ENCODE measurements at regions not wholly inside any gene's neighbourhood (a gene's known extent, or its start where the extent isn't known, plus 50 kb on each side); places are given as distances from the start of the nearest gene placed in this dataset.

DNA sequence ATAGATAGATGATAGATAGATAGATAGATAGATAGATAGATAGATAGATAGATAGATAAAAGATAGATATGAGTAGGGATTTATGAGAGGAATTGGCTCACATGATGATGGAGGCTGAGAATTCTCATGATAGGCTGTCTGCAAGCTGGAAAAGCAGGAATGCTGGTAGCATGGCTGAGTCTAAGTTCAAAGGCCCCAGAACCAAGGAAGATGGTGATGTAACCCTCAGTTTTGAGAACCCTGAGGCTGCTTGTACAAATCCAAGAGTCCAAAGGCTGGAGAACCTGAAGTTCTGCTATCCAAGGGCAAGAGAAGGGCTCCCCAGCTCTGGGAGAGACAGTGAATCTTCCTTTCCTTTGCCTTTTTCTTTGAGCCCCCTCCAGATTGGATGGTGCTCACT is 210.8 kb downstream of the RFPL4B start:
- Histone ChIP-seq H4K20me1 (no peaks in the 10 kb centered on the region), H3K4me1 (no peaks in the 10 kb centered on the region), H3K9ac (no peak overlapping the region), H3K27me3 (no peaks in the 10 kb centered on the region), H3K27ac (no peak overlapping the region), H3K4me2 (no peak overlapping the region), H3K36me3 (no peaks in the 10 kb centered on the region), H3K9me3 (replicated peaks in 1 of 11) (no peaks in the 10 kb centered on the region), H3K4me3 (no peak overlapping the region)
- no peak for TF ChIP-seq Cebpa-rat (IDR thresholded peaks at IDR 0.05)

- Histone ChIP-seq H3K9ac (no peak overlapping the region), H3K36me3 (no peaks in the 10 kb centered on the region), H4K20me1 (no peaks in the 10 kb centered on the region), H3K4me1 (no peaks in the 10 kb centered on the region), H3K9me3 (replicated peaks in 1 of 11) (no peaks in the 10 kb centered on the region), H3K27ac (no peak overlapping the region), H3K27me3 (no peaks in the 10 kb centered on the region), H3K4me2 (no peak overlapping the region), H3K4me3 (no peak overlapping the region)
- TF ChIP-seq Cebpa-rat (IDR thresholded peaks at IDR 0.05), result no peak
These were observed 213.5 kb downstream of the RFPL4B start for GRCh38 chr6:112560651-112561050.

DNA sequence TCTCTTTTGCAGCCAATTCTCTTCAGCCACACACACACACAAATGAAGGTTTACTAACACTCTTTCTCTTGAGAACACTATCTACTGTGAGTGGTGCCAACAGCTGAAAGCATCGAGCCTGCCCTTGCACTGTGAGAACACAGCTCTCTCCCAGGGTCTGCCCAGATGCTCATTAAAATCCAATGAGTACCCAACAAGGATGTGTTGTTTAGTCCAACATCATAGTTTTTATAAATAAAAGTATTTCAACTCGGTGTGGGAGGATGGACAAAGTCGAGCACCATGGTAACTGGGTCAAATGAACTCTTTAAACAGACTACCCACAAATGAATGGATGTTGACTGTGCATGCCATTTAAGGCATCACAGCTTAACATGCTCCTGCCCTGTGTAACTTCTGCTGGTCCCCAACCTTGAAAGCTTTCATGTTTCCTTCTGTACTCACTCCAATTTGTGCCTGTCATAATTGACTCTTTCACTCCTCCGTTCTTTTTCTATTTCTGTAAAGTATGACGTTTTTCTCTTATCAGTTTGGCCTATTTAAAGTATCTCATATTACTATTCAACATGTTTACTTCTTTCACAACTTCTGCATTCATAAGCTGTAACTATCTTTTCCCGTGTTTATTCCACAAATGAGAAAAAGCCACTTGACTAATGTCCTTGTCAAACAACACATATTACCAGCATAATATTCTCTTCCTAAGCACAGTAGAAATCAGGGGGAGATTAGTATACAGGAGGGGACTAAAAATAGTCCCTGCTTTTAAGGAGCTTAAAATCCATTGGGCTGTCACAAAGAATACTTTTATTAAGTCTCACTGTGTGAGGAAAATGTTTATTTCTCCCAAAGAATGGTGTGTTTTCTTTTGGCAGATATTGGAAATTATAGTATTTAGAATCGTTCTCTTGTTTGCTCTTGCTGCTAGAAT is 215.4 kb downstream of the RFPL4B start:
- H3K4me2 ChIP-seq, result no peak overlapping the region
- H3K4me1 ChIP-seq, result no peaks in the 10 kb centered on the region
- no peak overlapping the region for H3K9ac ChIP-seq
- TF ChIP-seq Cebpa-rat (IDR thresholded peaks at IDR 0.05), result no peak
- no peak overlapping the region for H3K4me3 ChIP-seq
- no peaks in the 10 kb centered on the region for H3K27me3 ChIP-seq
- H3K27ac ChIP-seq, result no peak overlapping the region
- H3K9me3 ChIP-seq (replicated peaks in 1 of 11), result no peaks in the 10 kb centered on the region
- no peaks in the 10 kb centered on the region for H4K20me1 ChIP-seq
- no peaks in the 10 kb centered on the region for H3K36me3 ChIP-seq

DNA sequence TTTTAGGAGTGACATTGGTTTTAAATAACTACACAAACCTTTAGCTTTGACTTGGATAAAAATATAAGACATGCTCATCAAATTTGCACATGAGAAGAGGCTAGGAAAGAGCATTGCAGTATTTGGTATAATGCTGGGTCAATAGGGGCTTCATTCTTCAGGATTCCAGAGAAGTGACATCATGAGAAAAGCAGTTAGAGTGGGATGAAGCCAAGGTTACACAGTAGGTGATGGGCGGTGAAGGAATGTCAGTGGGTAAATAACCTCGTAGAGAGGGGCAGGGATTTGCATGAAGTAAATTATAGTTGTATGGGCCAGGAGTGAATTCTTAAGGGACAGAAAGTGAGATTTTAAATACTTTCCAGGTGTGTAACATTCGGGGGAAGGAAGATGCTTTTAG is 216.2 kb downstream of the RFPL4B start:
- Histone ChIP-seq H3K4me1 (no peaks in the 10 kb centered on the region), H3K4me2 (no peak overlapping the region), H3K27me3 (no peaks in the 10 kb centered on the region), H3K9me3 (replicated peaks in 1 of 11) (no peaks in the 10 kb centered on the region), H3K27ac (no peak overlapping the region), H3K9ac (no peak overlapping the region), H3K4me3 (no peak overlapping the region), H3K36me3 (no peaks in the 10 kb centered on the region), H4K20me1 (no peaks in the 10 kb centered on the region)
- no peak for TF ChIP-seq Cebpa-rat (IDR thresholded peaks at IDR 0.05)

GRCh38 chr6:112568066-112568465 is 220.9 kb downstream of the RFPL4B start:
- H3K9ac ChIP-seq, result no peak overlapping the region
- TF ChIP-seq Cebpa-rat (IDR thresholded peaks at IDR 0.05), result no peak
- no peak overlapping the region for H3K27ac ChIP-seq
- no peak overlapping the region for H3K4me2 ChIP-seq
- H3K27me3 ChIP-seq, result no peaks in the 10 kb centered on the region
- H3K36me3 ChIP-seq, result no peaks in the 10 kb centered on the region
- no peak overlapping the region for H3K4me3 ChIP-seq
- no peaks in the 10 kb centered on the region for H4K20me1 ChIP-seq
- no peaks in the 10 kb centered on the region for H3K9me3 ChIP-seq (replicated peaks in 1 of 11)
- no peaks in the 10 kb centered on the region for H3K4me1 ChIP-seq

DNA sequence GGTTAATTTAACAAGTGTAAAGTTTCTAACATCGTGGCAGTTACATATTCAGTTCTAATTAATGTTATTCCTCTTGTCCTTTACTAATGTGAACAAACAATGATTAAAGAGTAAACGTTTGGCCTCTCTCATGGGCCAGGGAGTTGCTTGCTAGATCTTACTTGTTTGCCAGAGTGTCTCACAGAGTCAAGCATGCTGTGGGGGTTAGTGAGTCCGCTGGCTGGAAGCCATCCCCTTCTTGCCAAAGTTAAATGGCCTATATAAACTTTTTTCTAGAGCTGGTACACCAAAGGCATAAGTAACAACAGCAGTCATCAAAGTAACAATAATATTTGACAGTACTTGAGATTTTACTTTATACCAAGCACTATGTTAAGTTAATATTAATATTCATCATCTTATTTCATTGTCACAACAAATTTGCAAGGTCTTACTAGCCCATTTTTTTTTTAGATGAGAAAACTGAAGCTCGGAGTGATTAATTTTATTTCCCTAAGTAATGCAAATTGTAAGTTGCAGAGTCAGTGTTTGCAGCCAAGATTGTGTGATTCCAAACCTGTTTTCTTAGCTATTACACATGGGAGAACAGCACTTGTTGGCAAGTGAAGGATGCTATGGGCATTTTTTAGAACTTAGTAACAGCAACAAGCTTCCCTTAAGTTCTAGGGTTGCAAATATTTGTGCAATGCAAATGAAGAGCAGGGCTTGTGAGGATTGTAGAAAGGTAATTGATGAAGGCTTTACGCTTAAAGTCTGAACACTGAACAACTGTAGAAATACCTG is 224.5 kb downstream of the RFPL4B start:
- Histone ChIP-seq H3K36me3 (no peaks in the 10 kb centered on the region), H4K20me1 (no peaks in the 10 kb centered on the region), H3K4me1 (peaks cover 0 to 6% (median 0%) of the 10 kb centered on the region in 10 experiments; a peak in 4 of 20 replicates), H3K9me3 (replicated peaks in 1 of 11) (no peaks in the 10 kb centered on the region), H3K27me3 (no peaks in the 10 kb centered on the region), H3K9ac (no peak overlapping the region), H3K27ac (no peak overlapping the region), H3K4me3 (no peak overlapping the region), H3K4me2 (no peak overlapping the region)
- no peak for TF ChIP-seq Cebpa-rat (IDR thresholded peaks at IDR 0.05)

DNA sequence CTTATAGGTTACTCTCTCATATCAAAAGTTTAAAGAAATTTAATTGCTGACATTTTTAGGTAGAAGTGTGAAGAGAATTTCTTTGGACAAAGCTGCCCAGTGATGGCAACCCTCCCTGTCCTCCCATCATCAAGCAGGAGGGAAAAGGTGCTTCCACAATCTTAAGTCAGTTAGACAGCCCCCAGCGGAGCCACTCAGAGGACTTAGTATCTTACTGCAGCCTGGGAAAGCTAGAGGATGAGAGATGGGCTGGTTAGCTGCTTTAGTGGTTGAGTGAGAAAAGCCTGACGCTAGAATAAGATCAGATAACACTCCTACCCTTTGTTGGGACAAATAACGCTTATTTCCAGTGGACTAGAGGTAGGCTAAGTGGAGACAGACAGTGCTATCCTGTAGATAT is 227.1 kb downstream of the RFPL4B start:
- no peaks in the 10 kb centered on the region for H3K27me3 ChIP-seq
- no peaks in the 10 kb centered on the region for H3K9me3 ChIP-seq (replicated peaks in 1 of 11)
- no peak overlapping the region for H3K27ac ChIP-seq
- no peaks in the 10 kb centered on the region for H4K20me1 ChIP-seq
- no peaks in the 10 kb centered on the region for H3K36me3 ChIP-seq
- H3K4me2 ChIP-seq, result no peak overlapping the region
- H3K4me3 ChIP-seq, result no peak overlapping the region
- no peak for TF ChIP-seq Cebpa-rat (IDR thresholded peaks at IDR 0.05)
- H3K4me1 ChIP-seq, result peaks cover 0 to 6% (median 0%) of the 10 kb centered on the region in 10 experiments; a peak in 4 of 20 replicates
- H3K9ac ChIP-seq, result no peak overlapping the region

DNA sequence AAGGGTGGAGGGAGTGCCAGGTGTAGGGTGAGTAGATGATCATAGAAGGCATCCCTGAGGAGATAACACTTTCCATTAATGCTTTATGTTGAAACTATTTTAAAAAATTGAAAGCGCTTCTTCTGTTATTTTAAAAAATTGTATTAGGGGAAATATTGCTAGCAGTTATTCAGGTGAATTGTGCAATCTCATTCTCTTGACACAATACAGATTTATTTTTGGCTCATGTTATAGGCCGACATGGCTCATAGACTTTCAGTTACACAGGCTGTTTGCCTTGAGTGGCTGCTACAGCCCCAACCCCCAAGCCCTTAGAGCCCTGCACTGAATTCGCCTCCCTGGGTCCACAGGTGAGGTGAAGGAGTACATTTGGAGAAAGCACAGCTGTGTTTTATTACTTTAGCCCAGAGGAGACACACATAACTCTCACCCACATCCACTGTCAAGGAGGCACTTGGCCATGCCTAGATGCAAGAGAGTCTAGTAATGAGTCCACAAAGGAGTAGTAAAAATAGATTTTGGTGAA is 228.2 kb downstream of the RFPL4B start:
- Histone ChIP-seq H3K9ac (no peak overlapping the region), H3K36me3 (no peaks in the 10 kb centered on the region), H3K4me2 (0 out of 22 replicates have a peak overlapping the region, but pooled peaks of 1 of the 11 experiments have one; percentile 18), H3K9me3 (replicated peaks in 1 of 11) (no peaks in the 10 kb centered on the region), H3K27ac (no peak overlapping the region), H3K27me3 (no peaks in the 10 kb centered on the region), H3K4me1 (peaks cover 0 to 6% (median 0%) of the 10 kb centered on the region in 10 experiments; a peak in 4 of 20 replicates), H3K4me3 (no peak overlapping the region), H4K20me1 (no peaks in the 10 kb centered on the region)
- peak in 2 of 11 experiments; percentile 21 to 24; a peak in 1 of 22 replicates for TF ChIP-seq Cebpa-rat (IDR thresholded peaks at IDR 0.05)

GRCh38 chr6:112576423-112576822 is 229.3 kb downstream of the RFPL4B start:
- no peak overlapping the region for H3K27ac ChIP-seq
- H3K36me3 ChIP-seq, result no peaks in the 10 kb centered on the region
- no peak for TF ChIP-seq Cebpa-rat (IDR thresholded peaks at IDR 0.05)
- H3K4me3 ChIP-seq, result no peak overlapping the region
- no peak overlapping the region for H3K4me2 ChIP-seq
- H3K9me3 ChIP-seq (replicated peaks in 1 of 11), result no peaks in the 10 kb centered on the region
- no peaks in the 10 kb centered on the region for H3K27me3 ChIP-seq
- H3K4me1 ChIP-seq, result peaks cover 0 to 6% (median 0%) of the 10 kb centered on the region in 10 experiments; a peak in 4 of 20 replicates
- H4K20me1 ChIP-seq, result no peaks in the 10 kb centered on the region
- no peak overlapping the region for H3K9ac ChIP-seq

All from BLaER1 treated with 17β-estradiol and CSF1 and Interleukin-3, amounts not matched to agents 10 nM and 100 nM (cell line).